ENCODE measurements at regions not wholly inside any gene's neighbourhood (a gene's known extent, or its start where the extent isn't known, plus 50 kb on each side); places are given as distances from the start of the nearest gene placed in this dataset.

- Histone ChIP-seq H3K9me3 (ENCODE audit: low read depth) (no peaks in the 10 kb centered on the region), H3K27me3 (no peaks in the 10 kb centered on the region), H3K36me3 (no peaks in the 10 kb centered on the region), H3K4me3 (no peak overlapping the region), H3K4me1 (ENCODE audit: low read depth) (no peaks in the 10 kb centered on the region), H3K27ac (no peak overlapping the region)
- DNase-seq (ENCODE audit: low read depth in 1 of 2, low spot score in 1 of 2), result no peak
- TF ChIP-seq, protein P1, sequence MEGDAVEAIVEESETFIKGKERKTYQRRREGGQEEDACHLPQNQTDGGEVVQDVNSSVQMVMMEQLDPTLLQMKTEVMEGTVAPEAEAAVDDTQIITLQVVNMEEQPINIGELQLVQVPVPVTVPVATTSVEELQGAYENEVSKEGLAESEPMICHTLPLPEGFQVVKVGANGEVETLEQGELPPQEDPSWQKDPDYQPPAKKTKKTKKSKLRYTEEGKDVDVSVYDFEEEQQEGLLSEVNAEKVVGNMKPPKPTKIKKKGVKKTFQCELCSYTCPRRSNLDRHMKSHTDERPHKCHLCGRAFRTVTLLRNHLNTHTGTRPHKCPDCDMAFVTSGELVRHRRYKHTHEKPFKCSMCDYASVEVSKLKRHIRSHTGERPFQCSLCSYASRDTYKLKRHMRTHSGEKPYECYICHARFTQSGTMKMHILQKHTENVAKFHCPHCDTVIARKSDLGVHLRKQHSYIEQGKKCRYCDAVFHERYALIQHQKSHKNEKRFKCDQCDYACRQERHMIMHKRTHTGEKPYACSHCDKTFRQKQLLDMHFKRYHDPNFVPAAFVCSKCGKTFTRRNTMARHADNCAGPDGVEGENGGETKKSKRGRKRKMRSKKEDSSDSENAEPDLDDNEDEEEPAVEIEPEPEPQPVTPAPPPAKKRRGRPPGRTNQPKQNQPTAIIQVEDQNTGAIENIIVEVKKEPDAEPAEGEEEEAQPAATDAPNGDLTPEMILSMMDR (IDR thresholded peaks at IDR 0.05; ENCODE audit: low read depth, low read length), result no peak
These were observed 600.8 kb downstream of the DIAPH3 start for GRCh38 chr13:59562924-59563323.

DNA sequence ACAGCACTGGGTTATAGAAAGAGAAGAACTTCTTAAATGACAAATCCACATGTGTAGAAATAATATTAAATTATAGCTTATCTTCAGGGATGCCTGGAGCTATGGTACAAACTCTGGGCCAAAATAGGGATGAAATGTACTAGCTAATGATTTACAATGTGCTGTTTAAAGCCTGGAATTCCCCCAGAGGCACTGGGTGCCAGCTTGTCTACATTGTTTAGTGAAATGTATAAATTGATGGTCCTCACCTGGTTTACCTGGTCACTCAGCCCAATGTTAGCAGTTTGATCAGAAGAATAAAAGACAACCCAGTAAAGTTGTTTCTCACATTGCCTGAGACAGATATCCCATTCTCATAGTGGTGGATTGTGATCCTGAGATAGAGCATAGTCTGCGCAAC is 597.2 kb downstream of the DIAPH3 start:
- TF ChIP-seq, protein P1 (IDR thresholded peaks at IDR 0.05; ENCODE audit: low read depth, low read length), result no peak
- no peaks in the 10 kb centered on the region for H3K27me3 ChIP-seq
- no peaks in the 10 kb centered on the region for H3K4me1 ChIP-seq (ENCODE audit: low read depth)
- H3K4me3 ChIP-seq, result no peak overlapping the region
- no peaks in the 10 kb centered on the region for H3K9me3 ChIP-seq (ENCODE audit: low read depth)
- no peaks in the 10 kb centered on the region for H3K36me3 ChIP-seq
- H3K27ac ChIP-seq, result no peak overlapping the region
- DNase-seq (ENCODE audit: low read depth in 1 of 2, low spot score in 1 of 2), result no peak

- no peaks in the 10 kb centered on the region for H3K9me3 ChIP-seq (ENCODE audit: low read depth)
- no peak overlapping the region for H3K27ac ChIP-seq
- H3K4me1 ChIP-seq (ENCODE audit: low read depth), result no peaks in the 10 kb centered on the region
- peak in 1 of 2 donors; percentile 6 for DNase-seq (ENCODE audit: low read depth in 1 of 2, low spot score in 1 of 2)
- TF ChIP-seq, protein P1 (IDR thresholded peaks at IDR 0.05; ENCODE audit: low read depth, low read length), result no peak
- no peaks in the 10 kb centered on the region for H3K36me3 ChIP-seq
- H3K4me3 ChIP-seq, result no peak overlapping the region
- no peaks in the 10 kb centered on the region for H3K27me3 ChIP-seq
These were observed 595.4 kb downstream of the DIAPH3 start for GRCh38 chr13:59568306-59568705.

DNA sequence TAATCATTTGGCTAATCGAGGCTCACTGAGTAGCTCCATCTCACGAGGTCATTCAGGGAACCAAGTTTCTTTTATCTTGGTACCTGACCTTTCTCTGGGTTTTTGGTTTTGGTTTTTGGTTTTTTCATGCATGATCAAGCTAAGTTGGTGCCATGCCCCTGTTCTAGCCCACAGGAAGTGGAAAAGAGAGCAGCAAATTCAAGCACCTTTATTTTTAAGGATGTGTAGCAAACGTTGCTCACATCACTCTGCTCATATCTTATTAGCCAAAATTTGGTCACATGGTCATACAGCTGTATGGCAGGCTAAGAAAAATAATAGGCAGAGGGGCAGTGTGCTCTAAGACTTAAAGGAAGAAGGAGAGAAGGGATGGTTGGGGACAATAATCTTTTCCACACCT is 593.5 kb downstream of the DIAPH3 start:
- no peaks in the 10 kb centered on the region for H3K36me3 ChIP-seq
- no peak overlapping the region for H3K27ac ChIP-seq
- H3K27me3 ChIP-seq, result no peaks in the 10 kb centered on the region
- TF ChIP-seq, protein P1 (IDR thresholded peaks at IDR 0.05; ENCODE audit: low read depth, low read length), result no peak
- DNase-seq (ENCODE audit: low read depth in 1 of 2, low spot score in 1 of 2), result no peak
- H3K9me3 ChIP-seq (ENCODE audit: low read depth), result no peaks in the 10 kb centered on the region
- no peak overlapping the region for H3K4me3 ChIP-seq
- H3K4me1 ChIP-seq (ENCODE audit: low read depth), result no peaks in the 10 kb centered on the region

DNA sequence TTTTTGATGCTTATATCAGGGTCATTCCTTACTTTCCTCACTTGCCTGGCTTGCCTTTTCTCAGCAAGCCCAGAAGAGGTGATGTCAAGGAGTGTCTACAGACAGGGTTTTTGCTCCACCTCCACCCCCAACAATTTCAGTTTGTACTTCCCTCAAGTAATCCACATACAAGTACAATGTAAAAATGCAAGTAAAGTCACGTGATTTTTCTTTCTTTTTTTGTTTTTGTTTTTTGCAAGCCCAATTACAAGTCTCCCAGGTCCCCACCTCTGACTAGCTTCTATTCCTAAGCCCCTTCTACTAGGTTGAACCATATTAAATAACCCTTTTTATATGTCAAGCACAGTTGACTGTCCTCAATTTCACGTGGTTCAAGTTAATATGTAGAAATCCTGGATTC is 579.6 kb downstream of the DIAPH3 start:
- Histone ChIP-seq H3K4me3 (no peak overlapping the region), H3K4me1 (ENCODE audit: low read depth) (peaks cover 9% of the 10 kb centered on the region), H3K36me3 (no peaks in the 10 kb centered on the region), H3K9me3 (ENCODE audit: low read depth) (no peaks in the 10 kb centered on the region), H3K27ac (no peak overlapping the region), H3K27me3 (no peaks in the 10 kb centered on the region)
- no peak for DNase-seq (ENCODE audit: low read depth in 1 of 2, low spot score in 1 of 2)
- TF ChIP-seq, protein P1 (IDR thresholded peaks at IDR 0.05; ENCODE audit: low read depth, low read length), result no peak
